ENCODE measurements at regions not wholly inside any gene's neighbourhood (a gene's known extent, or its start where the extent isn't known, plus 50 kb on each side); places are given as distances from the start of the nearest gene placed in this dataset.

GRCh38 chr16:50466170-50466569 is 82.0 kb upstream of the NKD1 start:
- Mint-ChIP-seq H3K27ac (no peak overlapping the region), H3K27me3 (ENCODE audit: low read depth in 3 of 3) (peaks cover 11 to 22% (median 18%) of the 10 kb centered on the region in 3 donors), H3K4me3 (peak overlapping the region in 1 of 5 donors; percentile 23)

GRCh38 chr16:50464325-50465290 is 83.6 kb upstream of the NKD1 start:
- Mint-ChIP-seq H3K4me3 (no peak overlapping the region), H3K36me3 (peaks cover 0 to 3% (median 0%) of the 10 kb centered on the region in 3 donors), H3K27me3 (ENCODE audit: low read depth in 3 of 3) (peaks cover 15 to 20% (median 16%) of the 10 kb centered on the region in 3 donors), H3K4me1 (peaks cover 4 to 6% of the 10 kb centered on the region in 2 donors), H3K9me3 (no peaks in the 10 kb centered on the region), H3K27ac (no peak overlapping the region)
- no peak for DNase-seq

More at GRCh38 chr16:50466170-50466569, 82.0 kb upstream of the NKD1 start:
- Mint-ChIP-seq H3K4me1 (peaks cover 4 to 6% of the 10 kb centered on the region in 2 donors), H3K9me3 (no peaks in the 10 kb centered on the region), H3K36me3 (peaks cover 0 to 3% (median 0%) of the 10 kb centered on the region in 3 donors)
- DNase-seq: no peak

- no peak for DNase-seq
- H3K9me3 Mint-ChIP-seq: no peaks in the 10 kb centered on the region
- peaks cover 0 to 3% (median 0%) of the 10 kb centered on the region in 3 donors for H3K36me3 Mint-ChIP-seq
- no peak overlapping the region for H3K27ac Mint-ChIP-seq
- H3K4me3 Mint-ChIP-seq: no peak overlapping the region
- peaks cover 4 to 5% of the 10 kb centered on the region in 2 donors for H3K4me1 Mint-ChIP-seq
- H3K27me3 Mint-ChIP-seq (ENCODE audit: low read depth in 3 of 3): peaks cover 13 to 18% (median 16%) of the 10 kb centered on the region in 3 donors
These were observed 84.4 kb upstream of the NKD1 start for GRCh38 chr16:50463581-50464324.

- Mint-ChIP-seq H3K27ac (no peak overlapping the region), H3K4me1 (peaks cover 2 to 4% of the 10 kb centered on the region in 2 donors), H3K36me3 (peaks cover 0 to 3% (median 0%) of the 10 kb centered on the region in 3 donors), H3K27me3 (ENCODE audit: low read depth in 3 of 3) (peaks cover 15 to 19% (median 16%) of the 10 kb centered on the region in 3 donors), H3K4me3 (no peak overlapping the region), H3K9me3 (no peaks in the 10 kb centered on the region)
- DNase-seq: no peak
These were observed 85.2 kb upstream of the NKD1 start for GRCh38 chr16:50462793-50463507.

- Mint-ChIP-seq H3K36me3 (no peaks in the 10 kb centered on the region), H3K9me3 (no peaks in the 10 kb centered on the region), H3K27me3 (ENCODE audit: low read depth in 3 of 3) (peaks cover 10 to 11% (median 11%) of the 10 kb centered on the region in 3 donors), H3K27ac (no peak overlapping the region), H3K4me3 (no peak overlapping the region), H3K4me1 (peaks cover 0 to 4% of the 10 kb centered on the region in 2 donors)
- no peak for DNase-seq
These were observed 86.8 kb upstream of the NKD1 start for GRCh38 chr16:50461400-50461760.

- Mint-ChIP-seq H3K4me3 (no peak overlapping the region), H3K27me3 (ENCODE audit: low read depth in 3 of 3) (peaks cover 8 to 10% (median 9%) of the 10 kb centered on the region in 3 donors), H3K9me3 (no peaks in the 10 kb centered on the region), H3K4me1 (peaks cover 0 to 4% of the 10 kb centered on the region in 2 donors), H3K27ac (no peak overlapping the region), H3K36me3 (no peaks in the 10 kb centered on the region)
- no peak for DNase-seq
These were observed 87.4 kb upstream of the NKD1 start for GRCh38 chr16:50460538-50461399.

- H3K27ac Mint-ChIP-seq: no peak overlapping the region
- H3K9me3 Mint-ChIP-seq: no peaks in the 10 kb centered on the region
- H3K36me3 Mint-ChIP-seq: no peaks in the 10 kb centered on the region
- H3K27me3 Mint-ChIP-seq (ENCODE audit: low read depth in 3 of 3): peaks cover 7 to 8% (median 8%) of the 10 kb centered on the region in 3 donors
- H3K4me3 Mint-ChIP-seq: no peak overlapping the region
- no peak for DNase-seq
- H3K4me1 Mint-ChIP-seq: peaks cover 0 to 4% of the 10 kb centered on the region in 2 donors
These were observed 88.6 kb upstream of the NKD1 start for GRCh38 chr16:50459496-50460080.

- H3K36me3 Mint-ChIP-seq: no peaks in the 10 kb centered on the region
- DNase-seq: no peak
- peaks cover 0 to 4% of the 10 kb centered on the region in 2 donors for H3K4me1 Mint-ChIP-seq
- no peaks in the 10 kb centered on the region for H3K9me3 Mint-ChIP-seq
- H3K27me3 Mint-ChIP-seq (ENCODE audit: low read depth in 3 of 3): peaks cover 7 to 8% (median 8%) of the 10 kb centered on the region in 3 donors
- no peak overlapping the region for H3K27ac Mint-ChIP-seq
- no peak overlapping the region for H3K4me3 Mint-ChIP-seq
These were observed 89.3 kb upstream of the NKD1 start for GRCh38 chr16:50458667-50459495.

GRCh38 chr16:50457979-50458491 is 89.2 kb upstream of the BRD7 start:
- DNase-seq: no peak
- H3K4me1 Mint-ChIP-seq: peaks cover 0 to 4% of the 10 kb centered on the region in 2 donors
- H3K27me3 Mint-ChIP-seq (ENCODE audit: low read depth in 3 of 3): peaks cover 6 to 8% (median 7%) of the 10 kb centered on the region in 3 donors
- no peaks in the 10 kb centered on the region for H3K9me3 Mint-ChIP-seq
- no peaks in the 10 kb centered on the region for H3K36me3 Mint-ChIP-seq
- H3K4me3 Mint-ChIP-seq: no peak overlapping the region
- H3K27ac Mint-ChIP-seq: no peak overlapping the region

GRCh38 chr16:50457423-50457822 is 88.6 kb upstream of the BRD7 start:
- Mint-ChIP-seq H3K4me3 (no peak overlapping the region), H3K27ac (peak overlapping the region in 2 of 6 donors; percentile 23 to 51), H3K27me3 (ENCODE audit: low read depth in 3 of 3) (peaks cover 4 to 8% (median 6%) of the 10 kb centered on the region in 3 donors), H3K4me1 (peaks cover 0 to 4% of the 10 kb centered on the region in 2 donors), H3K9me3 (no peaks in the 10 kb centered on the region), H3K36me3 (no peaks in the 10 kb centered on the region)
- no peak for DNase-seq

- DNase-seq: no peak
- Mint-ChIP-seq H3K4me1 (peaks cover 0 to 4% of the 10 kb centered on the region in 2 donors), H3K27me3 (ENCODE audit: low read depth in 3 of 3) (peaks cover 0 to 8% (median 6%) of the 10 kb centered on the region in 3 donors), H3K4me3 (no peak overlapping the region), H3K9me3 (no peaks in the 10 kb centered on the region), H3K36me3 (no peaks in the 10 kb centered on the region), H3K27ac (no peak overlapping the region)
These were observed 86.6 kb upstream of the BRD7 start for GRCh38 chr16:50455288-50455845.
